KMS-11 (cell line): ENCODE measurements at regions not wholly inside any gene's neighbourhood (a gene's known extent, or its start where the extent isn't known, plus 50 kb on each side); places are given as distances from the start of the nearest gene placed in this dataset.
"Not testable (repeated sequence)": the region's sequence is repeated elsewhere in the genome, so short reads cannot be mapped to it uniquely, and the experiment has no call there.

ENCODE experiments used
- H2AFZ ChIP-seq: fragments of 200-600 bp; sonication (generic); 2 replicates; pipeline ENCODE4 v1.6.1; 2016; ENCODE audit warnings: antibody characterized with exemption, mixed run types, low read depth
- H3K27ac ChIP-seq: fragments of 200-600 bp; sonication (generic); 2 replicates; pipeline ENCODE4 v1.6.1; 2016; ENCODE audit warnings: mild to moderate bottlenecking, mixed run types
- H3K27me3 ChIP-seq: fragments of 200-600 bp; sonication (generic); 2 replicates; pipeline ENCODE4 v1.6.1; 2017; ENCODE audit warnings: mild to moderate bottlenecking, low read depth, mixed run types, moderate library complexity; ENCODE audit not compliant: insufficient read depth
- H3K36me3 ChIP-seq: fragments of 200-600 bp; sonication (generic); 2 replicates; pipeline ENCODE4 v1.6.1; 2017; ENCODE audit warnings: mild to moderate bottlenecking, mixed run types; ENCODE audit not compliant: insufficient read depth
- H3K4me1 ChIP-seq: fragments of 200-600 bp; sonication (generic); 2 replicates; pipeline ENCODE4 v1.6.1; 2016; ENCODE audit warnings: mild to moderate bottlenecking, low read depth, mixed run types; ENCODE audit not compliant: poor library complexity, severe bottlenecking
- H3K4me2 ChIP-seq: fragments of 200-600 bp; sonication (generic); 2 replicates; pipeline ENCODE4 v1.7.0; 2016; ENCODE audit warnings: mild to moderate bottlenecking, mixed run types
- H3K4me3 ChIP-seq: fragments of 200-600 bp; sonication (generic); IDR thresholded peaks from 2 replicates; pipeline ENCODE4 v1.6.1; 2017; ENCODE audit warnings: low read depth, low read length, mixed read lengths; ENCODE audit not compliant: insufficient read depth
- H3K79me2 ChIP-seq: fragments of 200-600 bp; sonication (generic); 2 replicates; pipeline ENCODE4 v1.6.1; 2016; ENCODE audit warnings: low read depth, mixed run types; ENCODE audit not compliant: insufficient read depth
- H3K9ac ChIP-seq: fragments of 200-600 bp; sonication (generic); 2 replicates; pipeline ENCODE4 v1.6.1; 2016; ENCODE audit warnings: mild to moderate bottlenecking, mixed run types
- H4K20me1 ChIP-seq: fragments of 200-600 bp; sonication (generic); 2 replicates; pipeline ENCODE4 v1.6.1; 2016; ENCODE audit warnings: mild to moderate bottlenecking, mixed run types; ENCODE audit not compliant: insufficient read depth
- TF ChIP-seq, protein P1 (sequence below): fragments of 200-600 bp; sonication (generic); conservative IDR thresholded peaks from 2 replicates; pipeline ENCODE4 v1.6.1; 2017; ENCODE audit warnings: low read depth, mild to moderate bottlenecking, antibody characterized with exemption, low read length, moderate library complexity, mixed read lengths

- Histone ChIP-seq H3K4me2 (no peak overlapping the region), H3K27me3 (no peaks in the 10 kb centered on the region), H3K79me2 (no peaks in the 10 kb centered on the region), H3K4me1 (no peaks in the 10 kb centered on the region), H3K27ac (no peak overlapping the region), H3K4me3 (no peak overlapping the region), H3K9ac (no peak overlapping the region), H3K36me3 (no peaks in the 10 kb centered on the region), H4K20me1 (no peaks in the 10 kb centered on the region), H2AFZ (no peak overlapping the region)
- TF ChIP-seq, protein P1, sequence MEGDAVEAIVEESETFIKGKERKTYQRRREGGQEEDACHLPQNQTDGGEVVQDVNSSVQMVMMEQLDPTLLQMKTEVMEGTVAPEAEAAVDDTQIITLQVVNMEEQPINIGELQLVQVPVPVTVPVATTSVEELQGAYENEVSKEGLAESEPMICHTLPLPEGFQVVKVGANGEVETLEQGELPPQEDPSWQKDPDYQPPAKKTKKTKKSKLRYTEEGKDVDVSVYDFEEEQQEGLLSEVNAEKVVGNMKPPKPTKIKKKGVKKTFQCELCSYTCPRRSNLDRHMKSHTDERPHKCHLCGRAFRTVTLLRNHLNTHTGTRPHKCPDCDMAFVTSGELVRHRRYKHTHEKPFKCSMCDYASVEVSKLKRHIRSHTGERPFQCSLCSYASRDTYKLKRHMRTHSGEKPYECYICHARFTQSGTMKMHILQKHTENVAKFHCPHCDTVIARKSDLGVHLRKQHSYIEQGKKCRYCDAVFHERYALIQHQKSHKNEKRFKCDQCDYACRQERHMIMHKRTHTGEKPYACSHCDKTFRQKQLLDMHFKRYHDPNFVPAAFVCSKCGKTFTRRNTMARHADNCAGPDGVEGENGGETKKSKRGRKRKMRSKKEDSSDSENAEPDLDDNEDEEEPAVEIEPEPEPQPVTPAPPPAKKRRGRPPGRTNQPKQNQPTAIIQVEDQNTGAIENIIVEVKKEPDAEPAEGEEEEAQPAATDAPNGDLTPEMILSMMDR = no peak
Observed at GRCh38 chr13:65592731-65593130, 1637.4 kb downstream of the PCDH9 start.

- no peak overlapping the region for H2AFZ ChIP-seq
- H3K4me2 ChIP-seq = no peak overlapping the region
- no peaks in the 10 kb centered on the region for H3K79me2 ChIP-seq
- no peak overlapping the region for H3K27ac ChIP-seq
- no peaks in the 10 kb centered on the region for H4K20me1 ChIP-seq
- TF ChIP-seq, protein P1 = no peak
- no peaks in the 10 kb centered on the region for H3K4me1 ChIP-seq
- no peaks in the 10 kb centered on the region for H3K27me3 ChIP-seq
- no peak overlapping the region for H3K9ac ChIP-seq
- no peak overlapping the region for H3K4me3 ChIP-seq
- no peaks in the 10 kb centered on the region for H3K36me3 ChIP-seq
Observed at GRCh38 chr13:65585346-65585745, 1644.8 kb downstream of the PCDH9 start.

GRCh38 chr13:65584126-65584525, 1646.0 kb downstream of the PCDH9 start:
- no peak overlapping the region for H2AFZ ChIP-seq
- no peaks in the 10 kb centered on the region for H3K4me1 ChIP-seq
- H4K20me1 ChIP-seq = no peaks in the 10 kb centered on the region

DNA sequence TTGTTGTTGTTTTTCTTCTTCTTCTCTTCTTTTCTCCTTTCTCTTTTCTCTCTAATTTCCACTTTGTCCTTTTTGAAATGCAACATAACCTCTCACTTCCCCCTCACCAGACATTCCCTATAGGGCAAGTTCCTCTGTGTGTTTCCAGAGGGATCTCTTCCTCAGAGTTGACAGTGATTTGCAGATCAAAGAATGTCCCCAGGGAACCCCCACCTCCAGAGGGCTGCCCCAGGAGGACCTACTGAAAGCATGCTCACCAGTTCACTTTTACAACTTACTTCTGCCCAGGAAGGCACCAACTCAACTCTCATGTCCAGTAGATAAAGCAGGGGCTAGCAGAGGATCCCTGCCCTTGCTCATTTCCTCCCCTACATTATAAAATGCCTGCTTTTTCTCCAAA, 1648.0 kb downstream of the PCDH9 start:
- Histone ChIP-seq H3K9ac (no peak overlapping the region), H3K27me3 (no peaks in the 10 kb centered on the region), H2AFZ (no peak overlapping the region), H4K20me1 (no peaks in the 10 kb centered on the region), H3K4me3 (no peak overlapping the region), H3K4me1 (no peaks in the 10 kb centered on the region), H3K79me2 (no peaks in the 10 kb centered on the region), H3K36me3 (no peaks in the 10 kb centered on the region), H3K4me2 (no peak overlapping the region), H3K27ac (no peak overlapping the region)
- TF ChIP-seq, protein P1 = no peak

More at GRCh38 chr13:65584126-65584525, 1646.0 kb downstream of the PCDH9 start:
- Histone ChIP-seq H3K27me3 (no peaks in the 10 kb centered on the region), H3K79me2 (no peaks in the 10 kb centered on the region), H3K4me2 (no peak overlapping the region), H3K4me3 (no peak overlapping the region), H3K9ac (no peak overlapping the region), H3K27ac (no peak overlapping the region), H3K36me3 (no peaks in the 10 kb centered on the region)
- TF ChIP-seq, protein P1 = no peak

- not testable (repeated sequence) for H3K4me3 ChIP-seq
Observed at GRCh38 chr13:65564561-65564960, 1665.6 kb downstream of the PCDH9 start.

More at GRCh38 chr13:65564561-65564960, 1665.6 kb downstream of the PCDH9 start:
- H4K20me1 ChIP-seq, H3K4me1 ChIP-seq, H3K79me2 ChIP-seq, H3K36me3 ChIP-seq, H3K4me2 ChIP-seq, H3K27me3 ChIP-seq, H2AFZ ChIP-seq, H3K27ac ChIP-seq, H3K9ac ChIP-seq: not testable (repeated sequence)
